Colonic mucosa (tissue), 4 donors: ENCODE measurements at regions not wholly inside any gene's neighbourhood (a gene's known extent, or its start where the extent isn't known, plus 50 kb on each side); places are given as distances from the start of the nearest gene placed in this dataset.

Experiments used
- DNase-seq: peaks from one replicate; pipeline ENCODE4 v3.0.0-alpha.2; 2020
- H3K27ac ChIP-seq: fragments of 200-600 bp; one replicate; pipeline ENCODE4 v1.8.0; 2021
- H3K27me3 ChIP-seq: fragments of 200-600 bp; one replicate; pipeline ENCODE4 v1.8.0; 2021
- H3K36me3 ChIP-seq: fragments of 200-600 bp; one replicate; pipeline ENCODE4 v1.8.0; 2021
- H3K4me1 ChIP-seq: fragments of 200-600 bp; one replicate; pipeline ENCODE4 v1.8.0; 2021; ENCODE audit warnings: mild to moderate bottlenecking
- H3K4me3 ChIP-seq: fragments of 200-600 bp; one replicate; pipeline ENCODE4 v1.8.0; 2021
- H3K9ac ChIP-seq, 2 donors: one replicate each; pipeline ENCODE4 v1.7.0; 2013; ENCODE audit warnings: control low read depth in 2 of 2, low read depth in 2 of 2, low read length in 2 of 2
- H3K9me3 ChIP-seq: fragments of 200-600 bp; one replicate; pipeline ENCODE4 v1.8.0; 2021
- intact Hi-C: fragments of 100-400 bp; cut with DNase I; formaldehyde crosslinking; loops from one replicate; pipeline ENCODE4 v1.14.1; 2022
- TF ChIP-seq, protein P1 (sequence below): fragments of 200-600 bp; IDR thresholded peaks from one replicate; pipeline ENCODE4 v1.8.0; 2022; ENCODE audit warnings: antibody characterized with exemption, mild to moderate bottlenecking
- donor health status: healthy.
- donor health status: DM: no; HTN: no; CAD: no.
- donor health status: DM: no; HTN: no; CAD: no.

- no peaks in the 10 kb centered on the region for H3K27me3 ChIP-seq
- H3K27ac ChIP-seq: no peak overlapping the region
- TF ChIP-seq, protein P1, sequence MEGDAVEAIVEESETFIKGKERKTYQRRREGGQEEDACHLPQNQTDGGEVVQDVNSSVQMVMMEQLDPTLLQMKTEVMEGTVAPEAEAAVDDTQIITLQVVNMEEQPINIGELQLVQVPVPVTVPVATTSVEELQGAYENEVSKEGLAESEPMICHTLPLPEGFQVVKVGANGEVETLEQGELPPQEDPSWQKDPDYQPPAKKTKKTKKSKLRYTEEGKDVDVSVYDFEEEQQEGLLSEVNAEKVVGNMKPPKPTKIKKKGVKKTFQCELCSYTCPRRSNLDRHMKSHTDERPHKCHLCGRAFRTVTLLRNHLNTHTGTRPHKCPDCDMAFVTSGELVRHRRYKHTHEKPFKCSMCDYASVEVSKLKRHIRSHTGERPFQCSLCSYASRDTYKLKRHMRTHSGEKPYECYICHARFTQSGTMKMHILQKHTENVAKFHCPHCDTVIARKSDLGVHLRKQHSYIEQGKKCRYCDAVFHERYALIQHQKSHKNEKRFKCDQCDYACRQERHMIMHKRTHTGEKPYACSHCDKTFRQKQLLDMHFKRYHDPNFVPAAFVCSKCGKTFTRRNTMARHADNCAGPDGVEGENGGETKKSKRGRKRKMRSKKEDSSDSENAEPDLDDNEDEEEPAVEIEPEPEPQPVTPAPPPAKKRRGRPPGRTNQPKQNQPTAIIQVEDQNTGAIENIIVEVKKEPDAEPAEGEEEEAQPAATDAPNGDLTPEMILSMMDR: no peak
- intact Hi-C loops: no loop called here
- no peaks in the 10 kb centered on the region for H3K4me1 ChIP-seq
- no peak for DNase-seq
- no peaks in the 10 kb centered on the region for H3K9me3 ChIP-seq
- H3K4me3 ChIP-seq: no peak overlapping the region
- H3K9ac ChIP-seq: no peak overlapping the region
- H3K36me3 ChIP-seq: no peaks in the 10 kb centered on the region
Measured at GRCh38 chr4:45795135-45795534, 328.7 kb downstream of the GABRG1 start.

- H3K27me3 ChIP-seq: no peaks in the 10 kb centered on the region
- H3K4me1 ChIP-seq: no peaks in the 10 kb centered on the region
- no peak for DNase-seq
- H3K9me3 ChIP-seq: no peaks in the 10 kb centered on the region
- no peaks in the 10 kb centered on the region for H3K36me3 ChIP-seq
- H3K4me3 ChIP-seq: no peak overlapping the region
- TF ChIP-seq, protein P1: no peak
- intact Hi-C loops: no loop called here
- H3K9ac ChIP-seq: no peak overlapping the region
- no peak overlapping the region for H3K27ac ChIP-seq
Measured at GRCh38 chr4:45778514-45778913, 345.3 kb downstream of the GABRG1 start.

GRCh38 chr4:45776146-45776545, 347.7 kb downstream of the GABRG1 start:
- DNase-seq: no peak
- Histone ChIP-seq H3K27ac (no peak overlapping the region), H3K27me3 (no peaks in the 10 kb centered on the region), H3K4me1 (no peaks in the 10 kb centered on the region), H3K4me3 (no peak overlapping the region), H3K9ac (no peak overlapping the region), H3K36me3 (no peaks in the 10 kb centered on the region), H3K9me3 (no peaks in the 10 kb centered on the region)
- intact Hi-C loops: no loop called here
- TF ChIP-seq, protein P1: no peak

- Histone ChIP-seq H3K9me3 (no peaks in the 10 kb centered on the region), H3K4me3 (no peak overlapping the region), H3K27me3 (no peaks in the 10 kb centered on the region), H3K4me1 (no peaks in the 10 kb centered on the region), H3K36me3 (no peaks in the 10 kb centered on the region), H3K27ac (no peak overlapping the region), H3K9ac (no peak overlapping the region)
- TF ChIP-seq, protein P1: no peak
- intact Hi-C loops: no loop called here
- no peak for DNase-seq
Measured at GRCh38 chr4:45770958-45771357, 352.9 kb downstream of the GABRG1 start.

- intact Hi-C loops: no loop called here
- Histone ChIP-seq H3K9me3 (no peaks in the 10 kb centered on the region), H3K27ac (no peak overlapping the region), H3K27me3 (no peaks in the 10 kb centered on the region), H3K4me3 (no peak overlapping the region), H3K4me1 (no peaks in the 10 kb centered on the region), H3K9ac (no peak overlapping the region), H3K36me3 (no peaks in the 10 kb centered on the region)
- DNase-seq: no peak
- TF ChIP-seq, protein P1: no peak
Measured at GRCh38 chr4:45765521-45765920, 358.3 kb downstream of the GABRG1 start.
